Stimulated activated naive CD4-positive, alpha-beta T cell (primary cell): ENCODE measurements at regions not wholly inside any gene's neighbourhood (a gene's known extent, or its start where the extent isn't known, plus 50 kb on each side); places are given as distances from the start of the nearest gene placed in this dataset.

Source experiments
- DNase-seq, 6 experiments: peaks; one replicate each; lab custom pipeline; 2025; lab: John Stamatoyannopoulos, UW

DNA sequence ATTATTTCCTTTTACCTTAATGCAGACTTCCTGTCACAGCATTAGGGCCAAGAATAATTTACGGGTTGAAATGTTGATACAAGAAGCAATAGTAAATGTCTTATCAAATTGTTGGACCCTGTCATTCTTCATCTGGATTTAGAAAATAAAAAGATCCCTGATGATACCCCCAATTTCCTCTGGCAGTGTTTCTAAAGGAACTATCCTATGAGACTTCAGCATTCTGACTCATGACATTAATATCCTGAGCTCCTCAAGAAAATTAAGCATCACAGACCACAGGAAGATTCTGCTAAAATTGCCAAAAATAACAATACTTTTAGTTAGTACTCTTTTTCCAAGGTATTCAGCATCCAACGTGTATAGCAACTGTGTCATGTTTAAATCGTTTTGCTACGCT is 490.5 kb upstream of the ANKRD30A start:
- DNase-seq: no peak

DNA sequence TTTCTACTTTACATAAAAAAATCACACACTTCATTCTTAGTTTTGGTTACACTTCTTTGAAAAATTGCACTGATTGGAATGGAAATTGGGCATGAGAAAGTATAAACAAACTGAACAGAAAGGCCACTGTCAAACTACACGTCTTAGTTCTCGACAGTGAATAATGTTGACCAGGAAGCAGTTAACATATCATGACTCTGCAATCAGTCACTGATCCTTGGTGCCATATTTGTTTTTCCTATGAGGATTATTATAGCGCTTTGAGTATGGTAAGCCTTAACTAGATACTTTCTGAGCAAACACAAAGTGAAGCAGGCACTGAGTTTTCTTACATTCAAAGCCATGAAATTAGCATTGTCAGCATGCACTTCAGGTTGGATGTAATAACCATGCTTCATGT is 495.1 kb upstream of the ANKRD30A start:
- no peak for DNase-seq

DNA sequence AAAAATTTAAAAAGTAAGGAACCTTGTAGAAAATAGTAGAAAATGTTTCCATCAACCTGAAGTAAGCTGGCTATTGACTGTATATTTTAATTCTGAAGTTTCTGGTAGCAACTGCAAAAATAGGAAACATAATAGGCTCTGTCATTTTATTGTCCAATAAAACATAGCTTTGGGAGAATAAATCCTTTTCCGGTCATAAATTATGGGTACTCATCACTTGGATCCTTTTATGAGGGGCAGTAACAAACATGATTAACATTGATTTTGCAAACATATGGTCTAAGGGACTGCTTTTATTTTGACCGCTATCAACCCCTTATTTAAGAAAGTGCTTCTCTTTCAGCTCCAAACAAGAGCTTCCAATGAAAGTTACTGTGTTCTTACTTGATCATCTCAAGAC is 495.9 kb upstream of the ANKRD30A start:
- no peak for DNase-seq

DNA sequence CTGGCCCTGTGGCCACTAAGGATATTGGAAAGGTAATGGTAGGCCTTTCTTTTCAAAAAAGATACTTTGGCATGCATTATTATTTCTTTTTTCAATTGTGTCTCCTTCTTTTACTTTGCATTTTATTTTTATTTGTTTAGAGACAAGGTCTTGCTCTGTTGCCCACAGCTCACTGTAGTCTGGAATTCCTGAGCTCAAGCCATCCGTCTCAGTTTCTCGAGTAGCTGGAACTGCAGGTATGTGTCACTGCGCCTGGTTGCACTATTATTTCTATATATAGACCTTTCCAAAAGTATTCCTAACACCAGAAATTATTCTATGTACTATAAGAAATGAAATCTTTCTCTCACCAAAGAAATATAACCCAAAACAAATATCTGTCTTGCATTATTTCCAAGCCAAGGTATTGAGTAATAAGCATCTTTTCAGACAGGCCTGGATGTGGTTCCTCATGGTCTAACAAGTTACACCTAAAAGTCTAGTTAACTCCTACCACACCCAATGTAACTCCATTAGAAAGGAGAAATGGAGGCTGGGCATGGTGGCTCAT is 500.8 kb upstream of the ANKRD30A start:
- DNase-seq: no peak

DNA sequence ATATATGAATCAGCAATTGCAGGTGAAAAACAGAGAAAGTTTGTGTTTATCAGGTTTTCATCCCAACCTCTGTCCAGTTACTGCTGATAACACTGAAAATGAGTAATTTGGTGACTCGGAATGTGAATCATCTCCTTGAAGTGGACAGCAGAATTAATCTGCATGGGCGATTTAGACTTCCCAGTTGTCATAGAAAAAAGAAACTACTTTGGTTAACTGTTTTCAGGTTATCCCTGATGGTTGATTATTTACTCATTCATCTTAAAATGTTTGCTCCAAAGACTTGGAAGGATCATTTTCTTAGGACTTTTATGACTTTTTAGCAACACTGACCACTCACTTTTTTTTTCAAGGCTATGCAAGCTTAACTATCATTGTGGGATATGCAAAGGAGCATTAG is 504.1 kb upstream of the ANKRD30A start:
- no peak for DNase-seq

DNA sequence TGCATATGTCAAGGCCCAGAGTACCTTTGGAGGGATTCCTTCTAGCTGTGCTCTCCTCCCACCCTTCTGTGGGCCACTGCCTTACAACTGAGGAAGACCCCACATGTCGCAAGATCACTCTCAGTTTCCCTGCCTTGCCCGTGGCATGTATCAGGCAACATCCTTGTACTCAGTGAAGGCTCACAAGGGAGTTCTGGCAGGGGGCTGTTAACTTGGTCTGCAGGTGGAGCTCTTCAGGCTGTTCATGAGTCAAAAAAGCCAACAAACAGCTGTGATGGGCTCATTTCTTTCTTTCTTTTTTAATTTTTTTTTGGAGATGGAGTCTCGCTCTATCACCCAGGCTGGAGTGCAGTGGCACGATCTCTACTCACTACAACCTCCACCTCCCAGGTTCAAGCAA is 513.0 kb upstream of the ANKRD30A start:
- DNase-seq: no peak

- no peak for DNase-seq
Measured at GRCh38 chr10:36608866-36609265, 516.5 kb upstream of the ANKRD30A start.

DNA sequence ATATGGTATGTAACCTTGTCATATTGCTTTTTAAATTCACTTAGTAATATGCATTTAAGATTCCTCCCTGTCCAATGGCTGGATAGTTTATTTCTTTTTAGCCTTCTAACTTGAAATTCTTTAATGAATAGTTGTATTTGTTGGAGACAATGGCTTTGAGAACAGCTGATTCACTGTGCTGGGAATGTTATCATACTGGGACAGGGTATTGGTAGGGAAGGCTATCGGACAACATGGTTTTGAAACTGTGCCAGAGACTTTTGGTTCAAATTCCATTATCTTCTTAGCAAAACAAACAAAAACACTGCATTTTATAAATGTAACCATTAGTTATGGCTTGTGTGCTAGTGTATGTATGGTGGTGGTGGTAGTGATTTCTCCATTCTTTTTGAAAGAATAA is 517.1 kb upstream of the ANKRD30A start:
- no peak for DNase-seq

DNA sequence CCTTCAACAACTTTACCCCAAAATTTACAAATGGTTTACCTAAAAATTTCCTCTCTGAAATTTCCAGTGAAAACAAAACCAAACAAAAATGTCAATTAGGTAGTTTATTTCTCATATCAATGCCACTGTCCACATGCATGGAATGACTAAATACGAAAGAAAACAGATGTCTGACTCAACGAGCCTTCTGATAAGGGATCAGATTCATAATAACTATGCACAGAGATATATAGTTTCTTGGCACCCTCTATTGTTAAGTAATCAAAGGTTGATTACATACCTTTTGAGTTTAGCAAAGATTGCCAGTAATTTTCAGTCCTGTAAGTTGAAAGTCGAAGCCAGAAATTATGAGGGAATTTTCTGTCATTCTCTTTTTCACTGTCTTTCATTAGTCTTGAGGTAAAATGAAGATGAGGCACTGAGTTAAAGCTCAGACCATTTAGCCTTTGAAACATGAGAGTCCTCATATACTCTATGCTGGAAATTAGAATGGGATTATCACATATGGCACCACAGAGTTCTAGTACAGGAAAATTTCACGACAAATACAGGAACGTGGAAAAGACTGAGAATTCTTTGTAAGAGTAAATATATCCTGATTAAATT is 519.1 kb upstream of the ANKRD30A start:
- DNase-seq: no peak

DNA sequence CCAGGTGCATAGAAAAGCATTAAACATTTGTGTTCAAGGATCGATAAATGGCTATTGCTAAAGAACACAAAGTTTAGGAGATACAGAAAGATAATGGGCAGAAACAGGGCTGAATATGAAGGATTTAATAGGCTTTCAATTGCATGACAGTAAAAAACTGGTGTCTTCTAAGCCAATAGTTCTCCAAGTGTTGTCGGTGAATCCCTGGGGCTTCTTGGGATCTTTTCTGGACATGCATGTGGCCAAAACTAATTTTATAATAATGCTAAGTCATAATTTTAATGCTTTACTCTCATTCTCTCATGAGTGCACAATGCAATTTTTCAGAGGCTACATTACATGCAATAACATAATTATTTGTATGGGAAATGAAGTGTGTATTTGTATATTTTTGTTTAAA is 521.1 kb upstream of the ANKRD30A start:
- DNase-seq: no peak

DNA sequence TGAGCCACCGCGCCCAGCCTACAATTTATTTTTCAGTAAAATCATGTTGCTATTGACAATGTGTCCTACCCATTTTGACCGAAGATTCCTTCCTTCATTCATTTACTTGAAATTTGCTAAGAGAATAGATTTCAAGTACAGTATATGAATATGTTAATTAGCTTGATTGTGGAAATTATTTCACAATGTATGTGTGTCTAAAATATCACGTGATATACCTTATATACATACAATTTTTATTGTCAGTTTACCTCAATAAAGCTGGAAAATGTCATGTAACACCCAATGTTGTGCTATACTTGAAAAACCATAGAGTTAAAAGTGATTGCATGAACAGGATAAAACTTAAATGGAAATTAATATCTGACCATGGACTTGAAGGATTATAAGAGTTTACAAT is 521.7 kb upstream of the ANKRD30A start:
- DNase-seq: no peak

- no peak for DNase-seq
Measured at GRCh38 chr10:36602374-36602773, 523.0 kb upstream of the ANKRD30A start.

- DNase-seq: no peak
Measured at GRCh38 chr10:36597756-36598320, 527.6 kb upstream of the ANKRD30A start.

GRCh38 chr10:36592964-36593363 is 532.4 kb upstream of the ANKRD30A start:
- no peak for DNase-seq

DNA sequence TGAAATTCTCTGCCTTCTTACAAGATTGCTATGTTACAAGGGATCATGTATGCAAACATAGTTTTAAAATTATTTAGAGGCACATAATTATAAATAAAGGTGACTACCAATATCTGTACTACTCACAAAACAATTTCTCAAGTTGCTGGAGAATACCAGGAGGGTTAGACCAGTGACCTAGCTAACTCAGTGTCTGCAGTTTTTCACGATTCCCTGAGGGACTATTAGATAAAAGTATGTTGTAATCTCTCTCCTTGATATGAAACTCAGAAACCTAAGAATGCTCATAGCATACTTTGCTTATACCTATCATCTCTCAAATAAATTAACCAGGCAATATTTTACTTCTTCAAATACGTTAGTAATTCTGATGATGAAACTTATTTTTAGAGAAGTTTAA is 534.0 kb upstream of the ANKRD30A start:
- no peak for DNase-seq

DNA sequence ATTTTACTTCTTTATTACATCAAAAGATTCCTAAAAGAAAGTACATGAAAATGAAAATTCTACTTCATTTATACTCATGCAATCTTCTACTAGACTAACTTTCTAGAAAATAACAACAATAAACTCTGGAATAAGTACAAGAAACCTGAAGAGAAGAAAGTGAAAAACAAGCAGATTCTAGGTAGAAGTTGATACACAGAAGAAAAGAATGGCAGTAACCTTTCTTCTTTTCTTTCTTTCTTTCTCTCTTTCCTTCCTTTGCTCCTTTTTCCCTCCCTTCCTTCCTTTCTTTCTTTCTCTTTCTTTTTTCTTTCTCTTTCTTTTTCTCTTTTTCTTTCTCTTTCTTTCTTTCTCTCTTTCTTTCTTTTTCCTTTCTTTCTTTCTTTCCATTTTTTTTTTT is 541.7 kb upstream of the ANKRD30A start:
- DNase-seq: no peak

GRCh38 chr10:36581237-36581636 is 544.2 kb upstream of the ANKRD30A start:
- DNase-seq: no peak

- DNase-seq: no peak
Measured at GRCh38 chr10:36578306-36578705, 547.1 kb upstream of the ANKRD30A start.

DNA sequence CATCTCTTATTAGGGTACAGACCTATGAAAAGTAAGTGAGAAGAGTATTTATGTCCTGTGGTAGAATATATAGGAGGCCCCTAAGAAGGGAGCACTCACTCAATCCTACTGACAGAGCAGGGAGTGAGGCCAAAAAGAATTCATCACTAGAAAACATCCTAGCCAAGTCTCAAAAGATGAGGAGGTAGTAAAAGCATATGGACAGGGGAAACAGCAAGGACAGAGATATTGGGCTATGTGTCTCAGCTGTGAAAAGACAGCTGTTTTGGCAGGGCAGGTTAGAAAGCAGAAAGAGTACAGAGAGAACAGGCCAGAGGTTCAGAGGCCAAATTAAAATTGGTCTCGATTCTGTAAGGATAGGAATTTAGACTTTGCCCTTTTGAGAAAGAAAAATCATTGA is 548.3 kb upstream of the ANKRD30A start:
- DNase-seq: no peak

DNA sequence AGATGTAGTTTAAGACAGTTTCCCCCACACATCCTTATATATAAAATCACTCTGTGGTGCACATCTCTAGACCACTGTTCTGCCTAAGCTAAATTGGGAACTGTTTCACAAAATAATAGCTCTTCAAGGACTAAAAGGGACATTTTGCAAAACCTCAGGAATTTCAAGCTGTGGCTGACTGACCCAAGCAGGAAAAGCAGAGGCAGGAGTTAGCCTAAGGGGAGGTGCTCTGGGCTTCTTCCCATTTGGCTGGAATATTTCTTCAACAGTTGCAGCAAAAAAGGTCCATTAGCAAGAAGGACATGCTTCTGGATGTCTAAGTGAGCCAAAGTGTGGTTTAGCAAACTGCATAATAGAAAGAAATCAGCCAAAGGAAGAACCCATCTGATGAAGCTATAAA is 551.2 kb upstream of the ANKRD30A start:
- no peak for DNase-seq

GRCh38 chr10:36573246-36573645 is 552.2 kb upstream of the ANKRD30A start:
- DNase-seq: no peak

DNA sequence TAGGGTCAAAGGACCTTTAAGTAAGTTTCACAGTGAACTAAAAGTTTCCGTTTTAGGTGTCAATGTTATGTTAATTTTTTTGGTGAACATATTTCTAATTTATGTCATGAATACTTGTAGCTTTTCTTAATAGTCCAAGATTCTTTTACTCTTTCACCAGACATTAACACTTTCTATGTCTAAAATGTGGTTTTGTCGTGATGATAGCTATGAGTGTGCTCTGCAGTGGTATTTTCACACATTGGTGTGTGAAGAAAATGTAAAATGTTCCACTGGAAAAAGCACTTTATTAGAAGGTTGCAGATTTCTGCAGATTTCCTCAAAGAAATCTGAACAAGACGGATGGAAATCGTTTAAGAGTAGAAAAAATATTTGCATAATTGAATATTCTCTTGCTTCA is 561.0 kb upstream of the ANKRD30A start:
- DNase-seq: no peak

- DNase-seq: no peak
Measured at GRCh38 chr10:36559412-36560400, 565.7 kb upstream of the ANKRD30A start.
